ENCODE measurements at regions not wholly inside any gene's neighbourhood (a gene's known extent, or its start where the extent isn't known, plus 50 kb on each side); places are given as distances from the start of the nearest gene placed in this dataset.

GRCh38 chr10:114753126-114753525, 68.5 kb upstream of the FHIP2A start:
- TF ChIP-seq CTCF (IDR thresholded peaks at IDR 0.05; ENCODE audit: insufficient read depth, low read depth, low read length) = no peak
- no peak for TF ChIP-seq EZH2 (IDR thresholded peaks at IDR 0.05; ENCODE audit: insufficient read depth, low read length)

Data from astrocyte (in vitro differentiated cells and primary cell).